CD14-positive monocyte (primary cell): ENCODE measurements at regions not wholly inside any gene's neighbourhood (a gene's known extent, or its start where the extent isn't known, plus 50 kb on each side); places are given as distances from the start of the nearest gene placed in this dataset.

Experiments used
- DNase-seq, 3 donors: peaks; one replicate each; pipeline ENCODE4 v3.0.0-alpha.2; 2011 to 2022
- H2AFZ ChIP-seq: 2 replicates; pipeline ENCODE4 v1.6.0; 2012; ENCODE audit warnings: mild to moderate bottlenecking, low read depth, low read length, inconsistent platforms; ENCODE audit not compliant: insufficient read depth, poor library complexity, severe bottlenecking
- H3K27ac ChIP-seq, 2 donors: 1 replicate in 1 of 2; 2 replicates in 1 of 2; pipeline ENCODE4 v1.5.1; 2012 to 2013; ENCODE audit warnings: low read length in 2 of 2, control low read depth in 1 of 2, inconsistent platforms in 1 of 2, low read depth in 1 of 2, mild to moderate bottlenecking in 1 of 2
- H3K27me3 ChIP-seq, 2 donors: one replicate each; pipeline versions ENCODE4 v1.6.0 to v1.6.1; 2011 to 2013; ENCODE audit warnings: low read length in 2 of 2; ENCODE audit not compliant: control insufficient read depth in 2 of 2, insufficient read depth in 2 of 2
- H3K36me3 ChIP-seq, 2 donors: replicated peaks in 1 of 2; 1 replicate in 1 of 2; 2 replicates in 1 of 2; pipeline versions ENCODE4 v1.5.1 to v1.6.1; 2012 to 2013; ENCODE audit warnings: low read length in 2 of 2, control low read depth in 1 of 2, inconsistent platforms in 1 of 2, mild to moderate bottlenecking in 1 of 2; ENCODE audit not compliant: insufficient read depth in 2 of 2, control insufficient read depth in 1 of 2
- H3K4me1 ChIP-seq, 2 donors: 1 replicate in 1 of 2; 2 replicates in 1 of 2; pipeline versions ENCODE4 v1.5.1 to v1.6.1; 2012 to 2013; ENCODE audit warnings: low read length in 2 of 2, control low read depth in 1 of 2, inconsistent platforms in 1 of 2, mild to moderate bottlenecking in 1 of 2, moderate library complexity in 1 of 2; ENCODE audit not compliant: insufficient read depth in 2 of 2, control insufficient read depth in 1 of 2
- H3K4me2 ChIP-seq: replicated peaks from 2 replicates; pipeline ENCODE3; 2012; ENCODE audit warnings: low read length, moderate library complexity, mild to moderate bottlenecking; ENCODE audit not compliant: poor library complexity, severe bottlenecking; ENCODE audit errors: extremely low read depth
- H3K4me3 ChIP-seq, 3 experiments: fragments of 200-600 bp in 1 of 3; sonication (generic) in 1 of 3; replicated peaks in 1 of 3; 1 replicate in 2 of 3; 2 replicates in 1 of 3; pipeline ENCODE4 v1.5.1; 2011 to 2013; ENCODE audit warnings: low read length in 3 of 3, mild to moderate bottlenecking in 3 of 3, control low read depth in 2 of 3, low read depth in 2 of 3, inconsistent platforms in 1 of 3, moderate library complexity in 1 of 3
- H3K79me2 ChIP-seq: 2 replicates; pipeline ENCODE4 v1.6.0; 2012; ENCODE audit warnings: mild to moderate bottlenecking, control low read depth, inconsistent platforms, low read length, moderate library complexity; ENCODE audit not compliant: insufficient read depth
- H3K9ac ChIP-seq: 2 replicates; pipeline ENCODE4 v1.6.0; 2017; ENCODE audit warnings: low read length, mild to moderate bottlenecking; ENCODE audit not compliant: insufficient read depth, poor library complexity, severe bottlenecking
- H3K9me3 ChIP-seq, 2 donors: replicated peaks in 1 of 2; 1 replicate in 1 of 2; 2 replicates in 1 of 2; pipeline versions ENCODE4 v1.5.1 to v1.6.1; 2012 to 2013; ENCODE audit warnings: low read length in 2 of 2, control low read depth in 1 of 2; ENCODE audit not compliant: control insufficient read depth in 1 of 2, insufficient read depth in 1 of 2
- H4K20me1 ChIP-seq: 2 replicates; pipeline ENCODE4 v1.6.0; 2012; ENCODE audit warnings: mild to moderate bottlenecking, low read length, control low read depth, moderate library complexity; ENCODE audit not compliant: insufficient read depth
- H3K27ac Mint-ChIP-seq, 7 donors: one replicate each; pipeline ENCODE4 v1.8.0; 2020; ENCODE audit warnings: mild to moderate bottlenecking in 7 of 7, mixed read lengths in 7 of 7, moderate library complexity in 6 of 7, inconsistent platforms in 2 of 7
- H3K27me3 Mint-ChIP-seq, 3 donors: one replicate each; pipeline ENCODE4 v1.8.0; 2021 to 2022; ENCODE audit warnings: low read depth in 3 of 3, mild to moderate bottlenecking in 3 of 3, mixed read lengths in 3 of 3, moderate library complexity in 3 of 3, inconsistent platforms in 1 of 3
- H3K36me3 Mint-ChIP-seq, 2 donors: one replicate each; pipeline ENCODE4 v1.8.0; 2020; ENCODE audit warnings: mixed read lengths in 2 of 2, inconsistent platforms in 1 of 2, mild to moderate bottlenecking in 1 of 2
- H3K4me1 Mint-ChIP-seq: one replicate; pipeline ENCODE4 v1.8.0; 2020; ENCODE audit warnings: mild to moderate bottlenecking, mixed read lengths
- H3K4me3 Mint-ChIP-seq, 2 donors: one replicate each; pipeline ENCODE4 v1.8.0; 2020; ENCODE audit warnings: mild to moderate bottlenecking in 2 of 2, mixed read lengths in 2 of 2, moderate library complexity in 1 of 2
- H3K9me3 Mint-ChIP-seq, 7 donors: one replicate each; pipeline ENCODE4 v1.8.0; 2020 to 2022; ENCODE audit warnings: mixed read lengths in 7 of 7, mild to moderate bottlenecking in 6 of 7, moderate library complexity in 6 of 7, inconsistent platforms in 2 of 7
- WGBS: methylation state at CpG from one replicate; pipeline ENCODE4 v1.1.5; 2013; ENCODE audit warnings: missing lambda C conversion rate; ENCODE audit not compliant: insufficient coverage; 5-methylcytosine and 5-hydroxymethylcytosine counted together
- intact Hi-C, 2 donors: fragments of 100-400 bp; cut with micrococcal nuclease; formaldehyde crosslinking; loops; one replicate each; pipeline versions ENCODE4 v1.15.0 to v1.15.1; 2023
- TF ChIP-seq, protein P1 (sequence below): fragments of 200-600 bp; IDR thresholded peaks from one replicate; pipeline ENCODE4 v1.8.0; 2022; ENCODE audit warnings: antibody characterized with exemption, mild to moderate bottlenecking

DNA sequence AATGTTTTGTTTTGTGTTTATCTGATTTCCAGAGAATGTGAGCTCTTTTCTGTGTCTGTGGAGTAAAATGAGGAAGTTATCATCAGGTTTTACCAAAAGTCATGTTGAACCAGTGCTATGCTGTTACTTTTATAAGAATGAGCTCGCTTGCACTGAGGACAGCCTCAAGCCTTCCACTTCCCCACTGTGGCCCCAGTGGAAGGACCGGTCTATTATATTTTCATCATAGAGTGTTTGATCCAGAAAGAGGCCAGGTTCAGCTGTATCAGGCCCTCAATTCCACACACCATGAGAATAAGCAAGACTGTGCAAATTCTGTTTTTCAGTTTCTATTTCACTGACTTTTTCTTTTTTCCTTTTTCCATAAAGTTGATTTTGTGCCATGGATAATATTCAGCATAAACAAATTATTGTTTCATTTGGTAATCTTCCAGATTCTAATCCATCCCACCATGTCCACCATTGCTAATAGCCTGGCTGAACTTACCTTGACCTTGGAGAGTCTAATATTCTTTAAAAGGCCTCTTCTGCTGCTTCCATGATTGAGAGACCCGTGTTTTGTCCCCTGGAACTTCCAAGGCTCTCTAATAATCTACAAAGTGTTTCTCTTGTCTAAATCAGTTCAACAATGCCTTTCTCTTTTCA lies 286.2 kb downstream of the THBS2 start:
- H3K36me3 ChIP-seq = no peaks in the 10 kb centered on the region
- H3K9ac ChIP-seq = no peak overlapping the region
- Mint-ChIP-seq H3K4me3 (no peak overlapping the region), H3K9me3 (peaks cover 0 to 5% (median 0%) of the 10 kb centered on the region in 7 donors), H3K27ac (no peak overlapping the region), H3K27me3 (peaks cover 0 to 3% (median 3%) of the 10 kb centered on the region in 3 donors), H3K36me3 (no peaks in the 10 kb centered on the region), H3K4me1 (no peaks in the 10 kb centered on the region)
- H3K27ac ChIP-seq = no peak overlapping the region
- no peaks in the 10 kb centered on the region for H3K9me3 ChIP-seq
- TF ChIP-seq, protein P1, sequence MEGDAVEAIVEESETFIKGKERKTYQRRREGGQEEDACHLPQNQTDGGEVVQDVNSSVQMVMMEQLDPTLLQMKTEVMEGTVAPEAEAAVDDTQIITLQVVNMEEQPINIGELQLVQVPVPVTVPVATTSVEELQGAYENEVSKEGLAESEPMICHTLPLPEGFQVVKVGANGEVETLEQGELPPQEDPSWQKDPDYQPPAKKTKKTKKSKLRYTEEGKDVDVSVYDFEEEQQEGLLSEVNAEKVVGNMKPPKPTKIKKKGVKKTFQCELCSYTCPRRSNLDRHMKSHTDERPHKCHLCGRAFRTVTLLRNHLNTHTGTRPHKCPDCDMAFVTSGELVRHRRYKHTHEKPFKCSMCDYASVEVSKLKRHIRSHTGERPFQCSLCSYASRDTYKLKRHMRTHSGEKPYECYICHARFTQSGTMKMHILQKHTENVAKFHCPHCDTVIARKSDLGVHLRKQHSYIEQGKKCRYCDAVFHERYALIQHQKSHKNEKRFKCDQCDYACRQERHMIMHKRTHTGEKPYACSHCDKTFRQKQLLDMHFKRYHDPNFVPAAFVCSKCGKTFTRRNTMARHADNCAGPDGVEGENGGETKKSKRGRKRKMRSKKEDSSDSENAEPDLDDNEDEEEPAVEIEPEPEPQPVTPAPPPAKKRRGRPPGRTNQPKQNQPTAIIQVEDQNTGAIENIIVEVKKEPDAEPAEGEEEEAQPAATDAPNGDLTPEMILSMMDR = no peak
- WGBS = no CpG with 5 or more reads among the region's 3 CpGs
- H3K4me1 ChIP-seq = no peaks in the 10 kb centered on the region
- no peaks in the 10 kb centered on the region for H4K20me1 ChIP-seq
- intact Hi-C loops = no loop called here
- H3K27me3 ChIP-seq = no peaks in the 10 kb centered on the region
- no peak for DNase-seq
- no peak overlapping the region for H3K4me3 ChIP-seq
- H3K4me2 ChIP-seq = no peak overlapping the region
- H2AFZ ChIP-seq = no peak overlapping the region
- H3K79me2 ChIP-seq = no peaks in the 10 kb centered on the region

DNA sequence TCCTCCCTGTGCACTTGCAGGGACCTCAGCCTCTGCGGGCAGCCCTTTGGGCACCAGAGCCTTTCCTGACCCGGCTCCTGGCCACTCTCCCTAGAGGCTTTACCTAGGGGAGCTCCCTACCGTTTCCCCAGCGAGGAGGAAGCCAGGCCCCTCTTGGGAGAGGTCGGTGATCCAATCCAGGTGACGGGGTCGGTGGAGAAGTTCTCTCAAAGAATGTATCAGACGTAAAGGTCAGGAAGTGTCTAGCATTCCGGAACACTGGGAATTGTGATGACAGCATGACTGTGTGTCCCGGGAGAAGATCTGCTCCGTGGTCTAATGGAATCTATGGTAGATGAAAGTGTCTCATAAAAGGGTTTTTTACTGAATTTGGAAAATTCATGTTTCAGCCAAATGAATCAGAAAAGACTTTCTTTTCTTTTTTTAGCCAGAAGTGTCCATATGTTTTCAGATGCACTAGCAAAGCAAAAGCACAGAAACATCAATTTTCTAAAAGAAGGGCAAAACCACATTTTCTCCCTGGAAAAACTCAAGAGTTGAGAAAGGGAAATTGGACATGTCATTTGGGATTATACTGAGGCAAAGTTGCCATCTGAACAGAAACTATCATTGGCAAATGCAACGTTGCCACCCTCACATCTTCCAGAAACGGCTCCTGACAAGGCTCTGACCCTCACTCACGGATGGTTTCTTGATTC lies 289.4 kb downstream of the THBS2 start:
- Mint-ChIP-seq H3K4me1 (no peaks in the 10 kb centered on the region), H3K27ac (no peak overlapping the region), H3K9me3 (peaks cover 0 to 4% (median 0%) of the 10 kb centered on the region in 7 donors), H3K27me3 (peaks cover 0 to 7% (median 1%) of the 10 kb centered on the region in 3 donors), H3K4me3 (no peak overlapping the region), H3K36me3 (no peaks in the 10 kb centered on the region)
- H3K36me3 ChIP-seq = no peaks in the 10 kb centered on the region
- H3K27me3 ChIP-seq = no peaks in the 10 kb centered on the region
- no peak overlapping the region for H3K4me3 ChIP-seq
- no peaks in the 10 kb centered on the region for H3K4me1 ChIP-seq
- WGBS = over 99% methylated on average over 11 of the region's 14 CpGs
- H3K27ac ChIP-seq = no peak overlapping the region
- no peak for DNase-seq
- TF ChIP-seq, protein P1 = no peak
- no peak overlapping the region for H3K9ac ChIP-seq
- no peaks in the 10 kb centered on the region for H3K9me3 ChIP-seq
- no peak overlapping the region for H3K4me2 ChIP-seq
- no peak overlapping the region for H2AFZ ChIP-seq
- intact Hi-C loops = no loop called here
- no peaks in the 10 kb centered on the region for H4K20me1 ChIP-seq
- no peaks in the 10 kb centered on the region for H3K79me2 ChIP-seq
